Activated naive CD8-positive, alpha-beta T cell (primary cell): ENCODE measurements at regions not wholly inside any gene's neighbourhood (a gene's known extent, or its start where the extent isn't known, plus 50 kb on each side); places are given as distances from the start of the nearest gene placed in this dataset.
"Not testable (repeated sequence)": the region's sequence is repeated elsewhere in the genome, so short reads cannot be mapped to it uniquely, and the experiment has no call there.

Experiments
- H3K27ac Mint-ChIP-seq: one replicate; pipeline ENCODE4 v1.8.0; 2021; ENCODE audit warnings: mixed read lengths
- H3K27me3 Mint-ChIP-seq: one replicate; pipeline ENCODE4 v1.8.0; 2021; ENCODE audit warnings: mixed read lengths
- H3K36me3 Mint-ChIP-seq: one replicate; pipeline ENCODE4 v1.8.0; 2021; ENCODE audit warnings: mixed read lengths
- H3K4me1 Mint-ChIP-seq: one replicate; pipeline ENCODE4 v1.8.0; 2021; ENCODE audit warnings: low read depth, mixed read lengths
- H3K4me3 Mint-ChIP-seq: one replicate; pipeline ENCODE4 v1.8.0; 2021; ENCODE audit warnings: mild to moderate bottlenecking, mixed read lengths
- H3K9me3 Mint-ChIP-seq: one replicate; pipeline ENCODE4 v1.8.0; 2021; ENCODE audit warnings: low read depth, mixed read lengths

DNA sequence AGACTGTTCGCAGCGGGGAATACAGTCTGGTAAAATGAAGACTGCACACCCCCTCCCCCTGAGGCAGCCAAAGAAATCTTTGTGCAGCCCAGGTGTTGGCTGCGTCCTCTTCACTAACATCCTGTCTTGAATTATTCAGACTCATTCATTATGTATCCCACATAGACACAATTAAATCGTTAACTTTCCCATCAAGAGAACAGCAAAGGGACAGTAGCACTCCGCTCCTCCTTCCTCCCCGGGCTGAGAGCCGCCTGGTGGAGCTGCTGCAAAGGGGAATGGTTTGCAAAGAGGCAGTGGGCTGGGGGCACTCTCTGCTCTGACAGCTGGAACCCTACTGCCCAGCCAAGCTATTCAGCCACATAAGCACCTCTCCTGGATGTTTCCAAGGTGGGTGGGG lies 290.0 kb upstream of the SOX9 start:
- Mint-ChIP-seq H3K27ac (no peak overlapping the region), H3K9me3 (no peaks in the 10 kb centered on the region), H3K27me3 (no peaks in the 10 kb centered on the region), H3K4me1 (no peaks in the 10 kb centered on the region), H3K36me3 (no peaks in the 10 kb centered on the region), H3K4me3 (no peak overlapping the region)

GRCh38 chr17:71842986-71843385 lies 277.8 kb upstream of the SOX9 start:
- Mint-ChIP-seq H3K36me3 (no peaks in the 10 kb centered on the region), H3K4me1 (no peaks in the 10 kb centered on the region), H3K9me3 (peaks cover 14% of the 10 kb centered on the region), H3K27ac (no peak overlapping the region), H3K27me3 (no peaks in the 10 kb centered on the region), H3K4me3 (no peak overlapping the region)

- no peaks in the 10 kb centered on the region for H3K36me3 Mint-ChIP-seq
- H3K27ac Mint-ChIP-seq = no peak overlapping the region
- H3K27me3 Mint-ChIP-seq = no peaks in the 10 kb centered on the region
- H3K4me1 Mint-ChIP-seq = no peaks in the 10 kb centered on the region
- H3K4me3 Mint-ChIP-seq = no peak overlapping the region
- H3K9me3 Mint-ChIP-seq = peaks cover 14% of the 10 kb centered on the region
Observed at GRCh38 chr17:71845337-71845736, 275.5 kb upstream of the SOX9 start.

DNA sequence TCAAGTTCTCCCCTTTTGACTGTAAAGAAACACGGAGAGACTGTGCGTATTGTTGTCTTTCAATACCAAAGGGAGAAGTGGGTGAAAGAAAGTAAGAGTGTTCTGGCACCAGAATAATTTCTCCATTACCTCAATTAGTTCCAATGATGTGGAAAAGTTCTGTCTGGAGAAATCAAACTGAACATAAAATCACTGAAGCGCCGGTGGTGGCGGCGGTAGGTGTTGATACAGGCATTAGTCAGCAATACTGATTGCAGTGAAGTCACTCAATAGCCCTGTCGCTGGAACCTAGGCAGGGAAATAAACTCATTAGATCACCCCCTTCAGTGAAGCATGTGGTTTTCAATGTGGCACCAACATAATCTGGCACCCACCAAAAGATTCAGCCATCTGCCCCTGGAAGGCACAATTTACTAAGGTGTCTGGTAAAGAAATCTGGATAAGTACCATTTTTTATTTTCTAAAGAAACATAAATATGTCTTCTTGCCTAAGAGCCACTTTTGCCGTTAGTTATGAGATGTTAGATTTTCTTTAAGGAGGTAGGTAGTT lies 274.2 kb upstream of the SOX9 start:
- H3K27me3 Mint-ChIP-seq = no peaks in the 10 kb centered on the region
- H3K4me3 Mint-ChIP-seq = no peak overlapping the region
- no peak overlapping the region for H3K27ac Mint-ChIP-seq
- H3K36me3 Mint-ChIP-seq = no peaks in the 10 kb centered on the region
- no peaks in the 10 kb centered on the region for H3K4me1 Mint-ChIP-seq
- peaks cover 14% of the 10 kb centered on the region for H3K9me3 Mint-ChIP-seq

- H3K27ac Mint-ChIP-seq = no peak overlapping the region
- no peaks in the 10 kb centered on the region for H3K27me3 Mint-ChIP-seq
- no peaks in the 10 kb centered on the region for H3K4me1 Mint-ChIP-seq
- no peaks in the 10 kb centered on the region for H3K36me3 Mint-ChIP-seq
- no peak overlapping the region for H3K4me3 Mint-ChIP-seq
- peaks cover 3% of the 10 kb centered on the region for H3K9me3 Mint-ChIP-seq
Observed at GRCh38 chr17:71849783-71850768, 270.7 kb upstream of the SOX9 start.

DNA sequence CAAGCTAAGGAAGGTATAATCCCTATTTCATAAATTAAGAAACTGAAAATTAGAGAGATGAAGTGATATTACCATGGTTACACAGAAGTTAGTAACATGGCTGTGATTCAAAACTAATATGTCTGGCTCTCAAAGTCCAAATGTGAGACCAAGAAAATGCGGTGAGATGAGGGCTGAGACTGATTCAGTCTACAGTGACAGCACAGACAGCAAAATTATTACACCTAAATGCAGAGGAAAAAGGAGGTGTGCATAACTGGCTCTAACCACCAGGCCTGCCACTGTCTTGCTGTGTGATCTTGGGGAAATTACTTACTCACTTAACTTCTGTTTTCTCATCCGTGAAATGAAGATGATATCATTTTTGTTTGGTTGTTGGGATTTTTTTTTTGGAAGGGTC lies 270.0 kb upstream of the SOX9 start:
- Mint-ChIP-seq H3K36me3 (no peaks in the 10 kb centered on the region), H3K27ac (no peak overlapping the region), H3K4me3 (no peak overlapping the region), H3K4me1 (no peaks in the 10 kb centered on the region), H3K9me3 (no peaks in the 10 kb centered on the region), H3K27me3 (no peaks in the 10 kb centered on the region)

- Mint-ChIP-seq H3K4me1 (no peaks in the 10 kb centered on the region), H3K9me3 (no peaks in the 10 kb centered on the region), H3K27ac (no peak overlapping the region), H3K4me3 (no peak overlapping the region), H3K36me3 (no peaks in the 10 kb centered on the region), H3K27me3 (no peaks in the 10 kb centered on the region)
Observed at GRCh38 chr17:71855010-71855409, 265.8 kb upstream of the SOX9 start.

DNA sequence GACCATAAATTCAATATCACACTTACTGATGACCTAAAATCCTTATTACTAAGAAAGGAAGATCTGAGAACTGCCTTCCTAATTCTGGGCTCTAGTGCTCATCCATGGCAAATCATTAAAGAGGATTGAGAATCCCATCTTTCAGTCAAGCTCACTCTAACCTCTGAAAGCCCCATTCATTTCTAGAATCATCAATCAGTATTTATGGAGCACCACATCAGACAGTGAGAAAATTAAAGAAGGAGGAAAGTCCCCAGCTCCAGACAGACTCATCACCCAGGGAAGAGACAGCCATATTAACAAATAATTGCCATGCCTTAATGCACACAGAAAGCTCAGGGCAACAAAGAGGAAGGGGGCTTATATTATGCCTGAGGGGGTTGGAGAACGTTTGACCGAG lies 256.1 kb upstream of the SOX9 start:
- Mint-ChIP-seq H3K4me1 (no peaks in the 10 kb centered on the region), H3K36me3 (no peaks in the 10 kb centered on the region), H3K4me3 (no peak overlapping the region), H3K27ac (no peak overlapping the region), H3K9me3 (no peaks in the 10 kb centered on the region), H3K27me3 (no peaks in the 10 kb centered on the region)

DNA sequence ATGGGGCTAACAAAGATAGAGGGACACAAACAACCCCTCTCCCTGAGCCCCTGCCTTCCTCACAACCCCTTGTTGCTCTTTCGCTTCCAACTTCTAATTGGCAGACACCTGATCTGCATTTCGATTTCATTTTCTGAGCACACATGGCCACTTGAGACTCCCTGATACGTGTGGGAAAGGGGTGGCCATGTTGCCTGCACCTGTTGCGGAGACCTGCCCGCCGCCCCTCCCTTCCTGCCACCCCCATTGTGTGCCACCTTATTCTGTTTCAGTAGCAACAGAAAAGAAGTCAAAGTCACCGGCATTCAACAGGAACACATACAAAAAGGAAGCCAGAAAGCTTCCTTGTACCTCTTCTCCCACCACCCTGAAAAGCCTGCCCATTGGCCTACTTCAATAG lies 254.7 kb upstream of the SOX9 start:
- H3K4me3 Mint-ChIP-seq = no peak overlapping the region
- no peaks in the 10 kb centered on the region for H3K9me3 Mint-ChIP-seq
- no peaks in the 10 kb centered on the region for H3K36me3 Mint-ChIP-seq
- no peak overlapping the region for H3K27ac Mint-ChIP-seq
- H3K4me1 Mint-ChIP-seq = no peaks in the 10 kb centered on the region
- no peaks in the 10 kb centered on the region for H3K27me3 Mint-ChIP-seq

GRCh38 chr17:71869293-71869692 lies 251.5 kb upstream of the SOX9 start:
- no peak overlapping the region for H3K27ac Mint-ChIP-seq
- H3K27me3 Mint-ChIP-seq = no peaks in the 10 kb centered on the region
- H3K9me3 Mint-ChIP-seq = no peaks in the 10 kb centered on the region
- no peak overlapping the region for H3K4me3 Mint-ChIP-seq
- no peaks in the 10 kb centered on the region for H3K36me3 Mint-ChIP-seq
- no peaks in the 10 kb centered on the region for H3K4me1 Mint-ChIP-seq

DNA sequence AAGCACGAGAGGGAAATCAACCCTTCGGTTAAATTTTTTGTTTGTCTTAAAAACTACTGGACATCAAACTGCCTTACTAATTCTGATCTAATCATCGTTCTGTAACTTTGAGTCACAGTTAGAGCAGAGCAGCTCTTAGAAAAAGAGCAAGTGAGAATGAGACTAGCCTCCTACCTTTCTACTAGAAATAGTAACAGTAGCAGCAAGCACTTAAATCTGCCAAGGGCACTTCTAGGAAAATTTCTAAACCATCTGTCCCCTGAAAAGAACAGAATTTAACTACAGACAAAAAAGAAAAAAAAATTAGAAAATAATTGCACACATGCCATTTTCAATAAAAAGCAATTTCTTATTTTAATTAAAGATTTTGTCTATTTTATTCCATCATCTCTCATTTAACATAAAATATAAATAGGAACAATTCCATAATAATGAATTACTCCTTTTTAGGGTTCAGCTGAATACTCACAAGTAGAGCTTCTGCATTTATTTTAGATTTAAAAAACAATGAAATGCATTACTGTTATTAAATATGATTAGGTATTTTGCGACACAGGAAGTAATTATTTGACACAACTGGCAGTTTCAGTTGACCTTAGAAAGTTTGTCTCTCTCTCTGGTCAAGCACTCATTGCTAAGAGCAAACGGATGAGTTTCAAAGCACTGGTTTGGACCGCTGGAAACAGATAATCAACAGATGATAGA lies 250.8 kb upstream of the SOX9 start:
- H3K9me3 Mint-ChIP-seq = no peaks in the 10 kb centered on the region
- H3K27ac Mint-ChIP-seq = no peak overlapping the region
- H3K36me3 Mint-ChIP-seq = no peaks in the 10 kb centered on the region
- no peaks in the 10 kb centered on the region for H3K4me1 Mint-ChIP-seq
- H3K27me3 Mint-ChIP-seq = no peaks in the 10 kb centered on the region
- no peak overlapping the region for H3K4me3 Mint-ChIP-seq

DNA sequence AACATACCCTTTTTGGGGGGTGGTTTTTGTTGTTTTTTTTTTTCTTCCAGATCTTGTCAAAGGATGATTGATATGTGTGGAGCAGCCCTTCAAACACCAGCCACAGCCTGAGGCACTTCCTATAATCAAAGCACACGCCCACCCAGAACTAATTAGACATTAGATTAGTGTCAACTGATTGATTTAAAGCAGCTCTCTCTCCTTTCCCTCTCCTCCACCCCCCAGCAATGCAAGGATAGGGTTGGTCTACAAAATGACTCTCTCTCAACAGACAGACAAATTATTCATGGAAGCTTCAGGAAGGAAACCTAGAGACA lies 250.3 kb upstream of the SOX9 start:
- Mint-ChIP-seq H3K4me1 (no peaks in the 10 kb centered on the region), H3K9me3 (no peaks in the 10 kb centered on the region), H3K27ac (no peak overlapping the region), H3K36me3 (no peaks in the 10 kb centered on the region), H3K4me3 (no peak overlapping the region), H3K27me3 (no peaks in the 10 kb centered on the region)

DNA sequence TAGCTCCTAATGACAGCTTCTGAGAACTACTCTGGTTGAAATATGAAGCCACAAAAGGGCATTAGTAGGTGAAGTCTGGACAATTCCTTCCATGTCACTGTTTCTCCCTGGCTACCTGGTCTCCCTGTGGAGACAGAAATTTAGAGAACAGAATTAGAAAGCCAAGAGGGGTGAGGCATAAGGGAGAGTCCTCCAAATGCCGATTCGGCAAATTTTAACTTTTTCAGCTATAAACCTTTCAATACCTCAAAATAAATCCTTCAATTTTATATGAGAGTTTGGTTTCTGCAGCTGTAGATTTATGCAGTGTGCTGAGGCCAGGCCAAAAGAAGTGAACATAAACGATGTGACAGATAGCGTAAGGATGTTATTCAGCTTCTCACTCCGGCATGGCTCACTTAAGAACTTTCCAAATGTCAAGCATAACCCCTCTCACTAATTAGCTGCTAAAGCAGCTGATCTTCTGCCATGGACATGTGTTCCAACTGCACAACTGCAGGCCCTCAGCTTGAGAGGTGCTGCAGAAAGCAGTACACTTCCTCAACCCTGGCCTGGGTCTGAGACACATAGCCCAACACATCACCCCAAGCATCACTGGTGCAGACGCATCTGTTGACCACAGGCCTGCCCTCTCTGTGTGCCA lies 247.9 kb upstream of the SOX9 start:
- H3K27ac Mint-ChIP-seq = no peak overlapping the region
- H3K36me3 Mint-ChIP-seq = no peaks in the 10 kb centered on the region
- no peaks in the 10 kb centered on the region for H3K4me1 Mint-ChIP-seq
- no peaks in the 10 kb centered on the region for H3K9me3 Mint-ChIP-seq
- no peaks in the 10 kb centered on the region for H3K27me3 Mint-ChIP-seq
- H3K4me3 Mint-ChIP-seq = no peak overlapping the region

DNA sequence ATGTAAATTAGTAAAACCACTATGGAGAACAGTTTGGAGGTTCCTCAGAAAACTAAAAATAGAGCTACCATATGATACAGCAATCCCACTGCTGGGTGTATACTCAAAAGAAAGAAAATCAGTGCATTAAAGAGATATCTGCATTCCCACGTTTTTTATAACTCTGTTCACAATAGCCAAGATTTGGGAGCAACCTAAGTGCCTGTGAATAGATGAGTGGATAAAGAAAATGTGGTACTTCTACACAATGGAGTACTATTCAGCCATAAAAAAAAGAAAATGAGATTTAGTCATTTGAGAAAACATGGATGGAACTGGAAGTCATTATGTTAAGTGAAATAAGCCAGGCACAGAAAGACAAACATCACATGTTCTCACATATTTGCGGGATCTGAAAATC lies 246.0 kb upstream of the SOX9 start:
- not testable (repeated sequence) for H3K27me3 Mint-ChIP-seq, H3K36me3 Mint-ChIP-seq, H3K4me1 Mint-ChIP-seq, H3K27ac Mint-ChIP-seq, H3K4me3 Mint-ChIP-seq, H3K9me3 Mint-ChIP-seq

- no peak overlapping the region for H3K27ac Mint-ChIP-seq
- H3K27me3 Mint-ChIP-seq = no peaks in the 10 kb centered on the region
- H3K4me1 Mint-ChIP-seq = no peaks in the 10 kb centered on the region
- no peaks in the 10 kb centered on the region for H3K9me3 Mint-ChIP-seq
- no peaks in the 10 kb centered on the region for H3K36me3 Mint-ChIP-seq
- no peak overlapping the region for H3K4me3 Mint-ChIP-seq
Observed at GRCh38 chr17:71878271-71878670, 242.5 kb upstream of the SOX9 start.
